SHP77 treated with DMSO at 0.1 percent for 48 hours (cell line): ENCODE measurements at regions not wholly inside any gene's neighbourhood (a gene's known extent, or its start where the extent isn't known, plus 50 kb on each side); places are given as distances from the start of the nearest gene placed in this dataset.
A peak's percentile ranks its signal among the peaks of the same experiment; 100 is the strongest.
"Not testable (repeated sequence)": the region's sequence is repeated elsewhere in the genome, so short reads cannot be mapped to it uniquely, and the experiment has no call there.

Experiments used
- DNase-seq: peaks from one replicate; lab custom pipeline; 2025; lab: John Stamatoyannopoulos, UW

- not testable (repeated sequence) for DNase-seq
Observed at GRCh38 chr4:186847429-186848131, 123.9 kb upstream of the FAT1 start.

GRCh38 chr4:186848437-186848836 lies 124.8 kb upstream of the FAT1 start:
- no peak for DNase-seq

- DNase-seq, result no peak
Observed at GRCh38 chr4:186851291-186852072, 127.8 kb upstream of the FAT1 start.

- no peak for DNase-seq
Observed at GRCh38 chr4:186852073-186852420, 128.4 kb upstream of the FAT1 start.

GRCh38 chr4:186852964-186853391 lies 129.3 kb upstream of the FAT1 start:
- no peak for DNase-seq

GRCh38 chr4:186854256-186854655 lies 130.6 kb upstream of the FAT1 start:
- DNase-seq, result no peak

GRCh38 chr4:186855111-186855510 lies 131.5 kb upstream of the FAT1 start:
- no peak for DNase-seq

GRCh38 chr4:186857793-186858192 lies 134.1 kb upstream of the FAT1 start:
- DNase-seq, result no peak

GRCh38 chr4:186858355-186858754 lies 134.7 kb upstream of the FAT1 start:
- no peak for DNase-seq

GRCh38 chr4:186859420-186859819 lies 135.8 kb upstream of the FAT1 start:
- DNase-seq, result no peak

GRCh38 chr4:186861317-186861716 lies 137.7 kb upstream of the FAT1 start:
- DNase-seq, result no peak

GRCh38 chr4:186871856-186872255 lies 148.2 kb upstream of the FAT1 start:
- no peak for DNase-seq

- DNase-seq, result not testable (repeated sequence)
Observed at GRCh38 chr4:186873095-186873494, 149.4 kb upstream of the FAT1 start.

GRCh38 chr4:186875476-186875875 lies 151.8 kb upstream of the FAT1 start:
- DNase-seq, result no peak

GRCh38 chr4:186876961-186877626 lies 153.4 kb upstream of the FAT1 start:
- no peak for DNase-seq

GRCh38 chr4:186878203-186878776 lies 154.6 kb upstream of the FAT1 start:
- no peak for DNase-seq

GRCh38 chr4:186881521-186882220 lies 158.0 kb upstream of the FAT1 start:
- DNase-seq, result no peak

GRCh38 chr4:186882293-186882692 lies 158.6 kb upstream of the FAT1 start:
- no peak for DNase-seq

- no peak for DNase-seq
Observed at GRCh38 chr4:186885289-186885688, 161.6 kb upstream of the FAT1 start.

GRCh38 chr4:186886759-186887158 lies 163.1 kb upstream of the FAT1 start:
- no peak for DNase-seq

- DNase-seq, result peak; percentile 20
Observed at GRCh38 chr4:186887291-186887700, 163.6 kb upstream of the FAT1 start.

- no peak for DNase-seq
Observed at GRCh38 chr4:186887752-186888151, 164.1 kb upstream of the FAT1 start.
